Brain microvascular endothelial cell (primary cell): ENCODE measurements at regions not wholly inside any gene's neighbourhood (a gene's known extent, or its start where the extent isn't known, plus 50 kb on each side); places are given as distances from the start of the nearest gene placed in this dataset.

Experiments
- DNase-seq: peaks from one replicate; pipeline ENCODE4 v3.0.0-alpha.2; 2020
- H3K27ac ChIP-seq: fragments of 250-450 bp; sonication (Bioruptor Pico); 2 replicates; pipeline ENCODE4 v1.5.1; 2020; ENCODE audit warnings: mild to moderate bottlenecking, moderate library complexity
- H3K27me3 ChIP-seq: fragments of 250-450 bp; sonication (Bioruptor Pico); replicated peaks from 2 replicates; pipeline ENCODE4 v1.5.1; 2020; ENCODE audit warnings: mild to moderate bottlenecking
- H3K36me3 ChIP-seq: fragments of 250-450 bp; sonication (Bioruptor Pico); replicated peaks from 2 replicates; pipeline ENCODE4 v1.5.1; 2020; ENCODE audit warnings: mild to moderate bottlenecking
- H3K4me3 ChIP-seq: 2 replicates; pipeline ENCODE4 v1.5.1; 2011; ENCODE audit warnings: low read depth, mild to moderate bottlenecking, control low read depth, low read length, moderate library complexity
- in situ Hi-C: cut with HindIII; loops from 2 replicates; pipeline ENCODE4 v1.10.0; 2017; ENCODE audit warnings: low sequenced_read_pairs, low pct_ligation_motif_present
- TF ChIP-seq, protein P1 (sequence below): IDR thresholded peaks from 2 replicates; pipeline ENCODE4 v1.5.1; 2011; ENCODE audit warnings: low read depth, mild to moderate bottlenecking, moderate library complexity, low read length, control low read depth, inconsistent platforms; ENCODE audit errors: missing control alignments

DNA sequence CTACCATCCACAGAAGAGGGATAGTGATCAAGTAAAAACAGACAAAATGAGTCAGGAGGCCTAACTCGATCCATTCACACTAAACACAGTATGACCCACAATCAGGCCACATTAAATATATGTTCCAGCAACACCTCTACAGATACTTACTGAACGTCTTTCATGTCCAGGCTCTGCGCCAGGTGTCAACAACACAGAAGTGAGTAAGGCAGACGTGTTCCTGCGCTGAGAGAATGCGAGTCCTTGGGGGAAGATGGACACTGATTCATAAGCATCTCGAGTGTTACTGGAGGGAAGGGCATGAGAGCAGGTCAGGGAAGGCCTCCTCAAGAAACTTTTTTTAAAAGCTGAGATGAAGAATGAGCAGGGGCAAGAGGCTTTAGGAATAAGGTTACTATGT is 164.3 kb upstream of the CLINT1 start:
- no peak for DNase-seq
- TF ChIP-seq, protein P1, sequence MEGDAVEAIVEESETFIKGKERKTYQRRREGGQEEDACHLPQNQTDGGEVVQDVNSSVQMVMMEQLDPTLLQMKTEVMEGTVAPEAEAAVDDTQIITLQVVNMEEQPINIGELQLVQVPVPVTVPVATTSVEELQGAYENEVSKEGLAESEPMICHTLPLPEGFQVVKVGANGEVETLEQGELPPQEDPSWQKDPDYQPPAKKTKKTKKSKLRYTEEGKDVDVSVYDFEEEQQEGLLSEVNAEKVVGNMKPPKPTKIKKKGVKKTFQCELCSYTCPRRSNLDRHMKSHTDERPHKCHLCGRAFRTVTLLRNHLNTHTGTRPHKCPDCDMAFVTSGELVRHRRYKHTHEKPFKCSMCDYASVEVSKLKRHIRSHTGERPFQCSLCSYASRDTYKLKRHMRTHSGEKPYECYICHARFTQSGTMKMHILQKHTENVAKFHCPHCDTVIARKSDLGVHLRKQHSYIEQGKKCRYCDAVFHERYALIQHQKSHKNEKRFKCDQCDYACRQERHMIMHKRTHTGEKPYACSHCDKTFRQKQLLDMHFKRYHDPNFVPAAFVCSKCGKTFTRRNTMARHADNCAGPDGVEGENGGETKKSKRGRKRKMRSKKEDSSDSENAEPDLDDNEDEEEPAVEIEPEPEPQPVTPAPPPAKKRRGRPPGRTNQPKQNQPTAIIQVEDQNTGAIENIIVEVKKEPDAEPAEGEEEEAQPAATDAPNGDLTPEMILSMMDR, result no peak

GRCh38 chr5:158022837-158023236 is 163.9 kb upstream of the CLINT1 start:
- in situ Hi-C loops, result no loop called here
- TF ChIP-seq, protein P1, result no peak
- Histone ChIP-seq H3K4me3 (no peak overlapping the region), H3K36me3 (no peaks in the 10 kb centered on the region), H3K27me3 (no peaks in the 10 kb centered on the region), H3K27ac (no peak overlapping the region)
- no peak for DNase-seq

More for the DNA sequence above, 164.3 kb upstream of the CLINT1 start:
- Histone ChIP-seq H3K27me3 (no peaks in the 10 kb centered on the region), H3K27ac (no peak overlapping the region), H3K36me3 (no peaks in the 10 kb centered on the region), H3K4me3 (no peak overlapping the region)
- in situ Hi-C loops, result no loop called here

- no peaks in the 10 kb centered on the region for H3K27me3 ChIP-seq
- no peaks in the 10 kb centered on the region for H3K36me3 ChIP-seq
- TF ChIP-seq, protein P1, result no peak
- in situ Hi-C loops, result no loop called here
- H3K4me3 ChIP-seq, result no peak overlapping the region
- no peak for DNase-seq
- H3K27ac ChIP-seq, result no peak overlapping the region
Measured at GRCh38 chr5:158022393-158022792, 163.4 kb upstream of the CLINT1 start.

DNA sequence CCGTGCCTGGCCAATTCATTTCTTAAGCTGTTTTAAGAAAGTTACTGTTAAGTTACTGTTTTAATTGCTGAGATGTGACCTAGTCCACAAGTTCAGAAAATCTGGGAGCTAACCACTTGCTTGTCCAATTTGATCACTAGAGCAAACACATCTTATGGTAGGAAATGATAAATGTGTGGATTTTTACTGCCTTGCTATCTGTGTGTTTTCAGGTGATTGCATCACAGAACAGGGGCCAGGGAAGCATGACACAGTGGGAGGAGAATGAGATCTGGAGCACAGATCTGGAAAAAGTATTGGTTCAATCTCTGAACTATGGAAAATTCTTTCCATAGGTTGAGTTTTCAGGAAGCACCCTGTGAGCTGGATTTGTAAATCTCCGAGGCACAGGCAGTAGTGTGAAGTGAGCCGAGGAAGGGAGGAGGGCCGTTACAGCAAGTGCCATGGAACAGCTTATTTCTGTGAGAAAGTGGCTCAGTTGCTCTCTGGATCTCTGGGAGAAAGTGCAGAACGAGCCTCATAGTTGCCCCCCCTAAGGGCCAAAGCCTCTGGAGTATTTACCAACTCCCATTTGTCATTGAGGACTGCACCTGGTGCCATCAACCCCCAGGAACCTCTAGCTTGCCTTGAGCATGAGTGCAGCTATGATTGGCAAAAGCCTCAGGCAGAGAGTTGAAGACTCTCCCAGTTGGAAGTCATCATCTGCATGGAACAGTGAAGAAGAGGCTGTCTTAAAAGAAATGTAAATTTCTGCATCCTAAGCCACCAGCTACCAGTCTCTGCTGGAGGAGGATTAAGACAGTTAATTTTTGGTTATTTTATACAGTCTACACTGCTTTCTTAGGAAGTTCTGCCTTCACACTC is 161.8 kb upstream of the CLINT1 start:
- no peaks in the 10 kb centered on the region for H3K27me3 ChIP-seq
- no peak for DNase-seq
- no peak overlapping the region for H3K27ac ChIP-seq
- no peak overlapping the region for H3K4me3 ChIP-seq
- in situ Hi-C loops, result no loop called here
- TF ChIP-seq, protein P1, result no peak
- H3K36me3 ChIP-seq, result no peaks in the 10 kb centered on the region

GRCh38 chr5:158017469-158017868 is 158.5 kb upstream of the CLINT1 start:
- no peaks in the 10 kb centered on the region for H3K27me3 ChIP-seq
- in situ Hi-C loops, result no loop called here
- H3K4me3 ChIP-seq, result no peak overlapping the region
- TF ChIP-seq, protein P1, result no peak
- DNase-seq, result no peak
- no peak overlapping the region for H3K27ac ChIP-seq
- H3K36me3 ChIP-seq, result no peaks in the 10 kb centered on the region
